H1 (cell line): ENCODE measurements at regions not wholly inside any gene's neighbourhood (a gene's known extent, or its start where the extent isn't known, plus 50 kb on each side); places are given as distances from the start of the nearest gene placed in this dataset.

Source experiments
- CTCF ChIA-PET: fragments of 300-600 bp; sonication (Branson Sonifier 250); formaldehyde crosslinking; loops from one replicate; lab custom pipeline; 2021; ENCODE audit not compliant: partially characterized antibody; lab: Charles Lee
- POLR2A ChIA-PET: fragments of 300-600 bp; sonication (Branson Sonifier 250); formaldehyde crosslinking; loops from one replicate; lab custom pipeline; 2021; ENCODE audit warnings: inconsistent platforms; ENCODE audit not compliant: partially characterized antibody; lab: Charles Lee
- DNase-seq, 2 experiments: peaks; one replicate each; pipeline versions ENCODE4 v3.0.0 to v3.0.0-alpha.2; 2010 to 2022; ENCODE audit warnings: low spot score in 2 of 2, low read depth in 1 of 2, mixed read lengths in 1 of 2
- FAIRE-seq: peaks from 2 replicates; lab custom pipeline; 2011; peaks lifted over from hg19 to GRCh38; lab: Jason Lieb, UNC
- H2AFZ ChIP-seq: 2 replicates; pipeline ENCODE4 v1.8.1; 2012; ENCODE audit warnings: low read length, inconsistent platforms
- H2AK5ac ChIP-seq: 2 replicates; pipeline ENCODE4 v1.6.1; 2013; ENCODE audit warnings: low read depth, low read length
- H2BK120ac ChIP-seq: replicated peaks from 2 replicates; pipeline ENCODE3; 2013; ENCODE audit warnings: low read depth, low read length, inconsistent platforms
- H2BK12ac ChIP-seq: 2 replicates; pipeline ENCODE4 v1.6.1; 2013; ENCODE audit warnings: low read depth, low read length
- H2BK15ac ChIP-seq: 2 replicates; pipeline ENCODE4 v1.6.1; 2013; ENCODE audit warnings: low read length
- H2BK20ac ChIP-seq: 2 replicates; pipeline ENCODE4 v1.6.1; 2013; ENCODE audit warnings: low read length
- H2BK5ac ChIP-seq: 2 replicates; pipeline ENCODE4 v1.6.1; 2013; ENCODE audit warnings: low read depth, low read length
- H3K14ac ChIP-seq: 2 replicates; pipeline ENCODE4 v1.6.1; 2013; ENCODE audit warnings: inconsistent platforms; ENCODE audit not compliant: insufficient read length
- H3K18ac ChIP-seq: 2 replicates; pipeline ENCODE4 v1.6.1; 2013; ENCODE audit warnings: low read length; ENCODE audit errors: extremely low read depth
- H3K23ac ChIP-seq: 2 replicates; pipeline ENCODE4 v1.6.1; 2013; ENCODE audit warnings: inconsistent platforms; ENCODE audit not compliant: insufficient read length
- H3K23me2 ChIP-seq: 2 replicates; pipeline ENCODE4 v1.6.1; 2013; ENCODE audit warnings: low read depth, low read length
- H3K27ac ChIP-seq: 2 replicates; pipeline ENCODE4 v1.6.1; 2011; ENCODE audit warnings: low read depth, low read length, inconsistent platforms
- H3K27me3 ChIP-seq, 4 experiments: replicated peaks in 1 of 4; 1 replicate in 1 of 4; 2 replicates in 3 of 4; pipeline versions ENCODE4 v1.6.1 to v1.8.1; 2011 to 2013; ENCODE audit warnings: low read length in 3 of 4, mild to moderate bottlenecking in 3 of 4, inconsistent platforms in 2 of 4, mixed read lengths in 2 of 4, moderate library complexity in 1 of 4; ENCODE audit not compliant: control insufficient read depth in 3 of 4, insufficient read depth in 3 of 4; ENCODE audit errors: extremely low read depth in 1 of 4
- H3K36me3 ChIP-seq, 4 experiments: 2 replicates each; pipeline versions ENCODE4 v1.6.1 to v1.8.1; 2011 to 2013; ENCODE audit warnings: mild to moderate bottlenecking in 4 of 4, low read length in 3 of 4, moderate library complexity in 2 of 4, control low read depth in 1 of 4, inconsistent platforms in 1 of 4; ENCODE audit not compliant: insufficient read depth in 4 of 4, control insufficient read depth in 2 of 4
- H3K4ac ChIP-seq: replicated peaks from 2 replicates; pipeline ENCODE3; 2013; ENCODE audit warnings: low read length, low read depth, mixed read lengths, inconsistent platforms; ENCODE audit not compliant: insufficient read length
- H3K4me1 ChIP-seq, 4 experiments: replicated peaks in 1 of 4; 1 replicate in 1 of 4; 2 replicates in 3 of 4; pipeline versions ENCODE4 v1.6.1 to v1.8.1; 2011 to 2013; ENCODE audit warnings: low read length in 3 of 4, inconsistent platforms in 2 of 4, mixed read lengths in 1 of 4; ENCODE audit not compliant: insufficient read depth in 4 of 4, control insufficient read depth in 3 of 4
- H3K4me2 ChIP-seq, 2 experiments: 2 replicates each; pipeline versions ENCODE4 v1.6.1 to v1.8.1; 2011 to 2013; ENCODE audit warnings: low read depth in 2 of 2, low read length in 2 of 2, control low read depth in 1 of 2, inconsistent platforms in 1 of 2, mild to moderate bottlenecking in 1 of 2; ENCODE audit not compliant: insufficient read depth in 1 of 2
- H3K4me3 ChIP-seq, 4 experiments: fragments of 200-600, 300-600 bp in 1 of 4; sonication (generic), shearing (Covaris generic), sonication (Bioruptor Twin) in 1 of 4; 2 replicates each; pipeline versions ENCODE4 v1.5.1 to v1.8.1; 2011 to 2016; ENCODE audit warnings: low read length in 4 of 4, low read depth in 3 of 4, control low read depth in 2 of 4, inconsistent platforms in 2 of 4, mild to moderate bottlenecking in 2 of 4, mixed read lengths in 1 of 4, moderate library complexity in 1 of 4; ENCODE audit not compliant: insufficient read depth in 2 of 4; ENCODE audit errors: extremely low read depth in 1 of 4
- H3K56ac ChIP-seq: replicated peaks from 2 replicates; pipeline ENCODE3; 2013; ENCODE audit warnings: low read depth, mild to moderate bottlenecking, mixed read lengths, low read length, inconsistent platforms; ENCODE audit not compliant: insufficient read length
- H3K79me1 ChIP-seq: 2 replicates; pipeline ENCODE4 v1.6.1; 2013; ENCODE audit warnings: low read depth, low read length, control low read depth
- H3K79me2 ChIP-seq, 2 experiments: 2 replicates each; pipeline versions ENCODE4 v1.6.1 to v1.8.1; 2012 to 2013; ENCODE audit warnings: low read length in 2 of 2, mild to moderate bottlenecking in 2 of 2, inconsistent platforms in 1 of 2; ENCODE audit not compliant: insufficient read depth in 2 of 2, control insufficient read depth in 1 of 2
- H3K9ac ChIP-seq, 4 experiments: replicated peaks in 1 of 4; 1 replicate in 1 of 4; 2 replicates in 3 of 4; pipeline versions ENCODE4 v1.6.1 to v1.8.1; 2011 to 2013; ENCODE audit warnings: low read depth in 3 of 4, low read length in 3 of 4, control low read depth in 2 of 4, mild to moderate bottlenecking in 2 of 4, moderate library complexity in 2 of 4, inconsistent platforms in 1 of 4; ENCODE audit errors: extremely low read depth in 1 of 4
- H3K9me3 ChIP-seq, 2 experiments: 2 replicates each; pipeline versions ENCODE4 v1.6.1 to v1.8.1; 2012 to 2013; ENCODE audit warnings: mild to moderate bottlenecking in 2 of 2, moderate library complexity in 2 of 2, control low read depth in 1 of 2, inconsistent platforms in 1 of 2, low read depth in 1 of 2, low read length in 1 of 2, mixed read lengths in 1 of 2; ENCODE audit not compliant: insufficient read depth in 2 of 2
- H4K20me1 ChIP-seq, 2 experiments: replicated peaks in 1 of 2; 2 replicates each; pipeline versions ENCODE3 to v1.8.1; 2011 to 2013; ENCODE audit warnings: inconsistent platforms in 2 of 2, low read length in 2 of 2, mild to moderate bottlenecking in 1 of 2; ENCODE audit not compliant: insufficient read depth in 2 of 2, control insufficient read depth in 1 of 2
- H4K5ac ChIP-seq: 2 replicates; pipeline ENCODE4 v1.6.1; 2013; ENCODE audit warnings: low read length, low read depth, mixed read lengths, inconsistent platforms; ENCODE audit not compliant: insufficient read length
- H4K8ac ChIP-seq: 2 replicates; pipeline ENCODE4 v1.8.0; 2013; ENCODE audit warnings: mild to moderate bottlenecking, moderate library complexity, low read length, inconsistent platforms; ENCODE audit not compliant: insufficient read depth; ENCODE audit errors: extremely low read depth
- H4K91ac ChIP-seq: replicated peaks from 2 replicates; pipeline ENCODE3; 2013; ENCODE audit warnings: low read length, mixed read lengths, inconsistent platforms; ENCODE audit not compliant: insufficient read length
- CBX8 ChIP-seq: fragments of 300-800, 300-1000 bp; sonication (generic); IDR thresholded peaks from 2 replicates; pipeline ENCODE4 v1.7.1; 2016; ENCODE audit warnings: low read depth, low read length, borderline replicate concordance
- CHD2 ChIP-seq: IDR thresholded peaks from 2 replicates; pipeline ENCODE4 v1.6.1; 2012; ENCODE audit warnings: low read length, improper control_type of control experiment
- CREB1 ChIP-seq: IDR thresholded peaks from 2 replicates; pipeline ENCODE4 v1.6.1; 2012; ENCODE audit warnings: inconsistent platforms
- GTF2F1 ChIP-seq: IDR thresholded peaks from 2 replicates; pipeline ENCODE4 v1.6.1; 2012; ENCODE audit warnings: low read depth, low read length, improper control_type of control experiment, borderline replicate concordance
- MAX ChIP-seq: IDR thresholded peaks from 2 replicates; pipeline ENCODE4 v1.6.1; 2012; ENCODE audit warnings: inconsistent platforms
- RFX5 ChIP-seq: IDR thresholded peaks from 2 replicates; pipeline ENCODE4 v1.6.1; 2011; ENCODE audit warnings: low read depth, low read length, improper control_type of control experiment, borderline replicate concordance
- SAP30 ChIP-seq: fragments of 300-600 bp; sonication (generic); IDR thresholded peaks from 2 replicates; pipeline ENCODE4 v1.7.1; 2012; ENCODE audit warnings: low read length, moderate library complexity, mild to moderate bottlenecking, inconsistent platforms; ENCODE audit not compliant: insufficient read depth, insufficient replicate concordance
- WGBS, 2 experiments: shearing (Covaris generic) in 1 of 2; methylation state at CpG; one replicate each; pipeline versions ENCODE4 v1.1.6 to v1.1.7; 2013 to 2015; ENCODE audit warnings: low lambda C conversion rate in 2 of 2, mixed read lengths in 2 of 2, inconsistent platforms in 1 of 2, low coverage in 1 of 2, missing lambda C conversion rate in 1 of 2; ENCODE audit not compliant: insufficient replicate concordance in 2 of 2, insufficient coverage in 1 of 2, insufficient read length in 1 of 2; ENCODE audit errors: extremely low coverage in 1 of 2, missing lambda C conversion rate in 1 of 2; 5-methylcytosine and 5-hydroxymethylcytosine counted together

- no peaks in the 10 kb centered on the region for H3K9me3 ChIP-seq
- no peaks in the 10 kb centered on the region for H3K4me1 ChIP-seq
- H3K56ac ChIP-seq: no peak overlapping the region
- no peak overlapping the region for H3K4ac ChIP-seq
- H3K79me1 ChIP-seq: no peaks in the 10 kb centered on the region
- no peak overlapping the region for H2BK120ac ChIP-seq
- CTCF ChIA-PET: no interaction called here
- H2BK12ac ChIP-seq: no peak overlapping the region
- H3K79me2 ChIP-seq: no peaks in the 10 kb centered on the region; a peak in 1 of 4 replicates
- no peaks in the 10 kb centered on the region for H3K36me3 ChIP-seq
- H2BK20ac ChIP-seq: no peak overlapping the region
- H3K9ac ChIP-seq: no peak overlapping the region
- H3K27me3 ChIP-seq: no peaks in the 10 kb centered on the region
- WGBS, 2 experiments: 87% methylated on average over 5 of the region's 5 CpGs; no CpG with 5 or more reads in 1 of the 2 experiments
- FAIRE-seq (no peak), DNase-seq (no peak)
- H3K23ac ChIP-seq: no peak overlapping the region
- H3K14ac ChIP-seq: no peak overlapping the region
- H3K18ac ChIP-seq: no peak overlapping the region
- H3K27ac ChIP-seq: no peak overlapping the region
- TF ChIP-seq CHD2 (no peak), RFX5 (no peak), CBX8 (no peak), MAX (no peak), GTF2F1 (no peak), CREB1 (no peak), SAP30 (no peak)
- TF ChIP-seq, all 59 proteins: peak for 0
- H4K91ac ChIP-seq: no peak overlapping the region
- H3K23me2 ChIP-seq: peaks cover 4% of the 10 kb centered on the region; the same call in 1 of the 2 replicates
- POLR2A ChIA-PET: no interaction called here
- no peak overlapping the region for H2AFZ ChIP-seq
- no peak overlapping the region for H3K4me2 ChIP-seq
- H4K8ac ChIP-seq: no peak overlapping the region
- no peak overlapping the region for H4K5ac ChIP-seq
- H3K4me3 ChIP-seq: no peak overlapping the region
- H4K20me1 ChIP-seq: peaks cover 0 to 2% of the 10 kb centered on the region in 2 experiments
- H2BK5ac ChIP-seq: no peak overlapping the region
- H2AK5ac ChIP-seq: no peak overlapping the region
- no peak overlapping the region for H2BK15ac ChIP-seq
These were observed 52.0 kb upstream of the IRX6 start for GRCh38 chr16:55271945-55272513.
